ENCODE measurements at regions not wholly inside any gene's neighbourhood (a gene's known extent, or its start where the extent isn't known, plus 50 kb on each side); places are given as distances from the start of the nearest gene placed in this dataset.

GRCh38 chr3:167051421-167051820, 328.7 kb downstream of the ZBBX start:
- CTCF ChIA-PET: no interaction called here
- H3K9ac ChIP-seq (ENCODE audit: low read length): no peak overlapping the region
- no peaks in the 10 kb centered on the region for H3K4me1 ChIP-seq (ENCODE audit: insufficient read depth, low read length)
- TF ChIP-seq CTCF (conservative IDR thresholded peaks at IDR 0.05; ENCODE audit: low read depth, low read length): no peak
- no peak for TF ChIP-seq EZH2phosphoT487 (IDR thresholded peaks at IDR 0.05; ENCODE audit: borderline replicate concordance, low read length)
- no peak for TF ChIP-seq EZH2 (IDR thresholded peaks at IDR 0.05; ENCODE audit: low read length, unreplicated experiment)
- no peak overlapping the region for H3K27ac ChIP-seq (ENCODE audit: low read length)
- no peaks in the 10 kb centered on the region for H3K36me3 ChIP-seq (ENCODE audit: low read depth, low read length)
- no peaks in the 10 kb centered on the region for H3K9me2 ChIP-seq (replicated peaks; ENCODE audit: low read length)
- no peaks in the 10 kb centered on the region for H4K20me1 ChIP-seq (ENCODE audit: low read length)
- BruUV-seq (replicated peaks): no TSS peak
- no peak for DNase-seq
- POLR2A ChIA-PET (ENCODE audit: unreplicated experiment): no interaction called here
- H3K27me3 ChIP-seq (ENCODE audit: low read length): no peaks in the 10 kb centered on the region
- intact Hi-C loops (cut with micrococcal nuclease): no loop called here
- H3K9me3 ChIP-seq (ENCODE audit: low read length): no peaks in the 10 kb centered on the region
- ATAC-seq: no peak
- no peak overlapping the region for H2AFZ ChIP-seq (ENCODE audit: low read length)
- no peak overlapping the region for H3K4me3 ChIP-seq (ENCODE audit: low read length)
- H3F3A ChIP-seq (ENCODE audit: low read length, unreplicated experiment): no peaks in the 10 kb centered on the region
- no peak overlapping the region for H3K4me2 ChIP-seq (ENCODE audit: low read length)
- no peaks in the 10 kb centered on the region for H3K79me2 ChIP-seq (ENCODE audit: low read length)

DNA sequence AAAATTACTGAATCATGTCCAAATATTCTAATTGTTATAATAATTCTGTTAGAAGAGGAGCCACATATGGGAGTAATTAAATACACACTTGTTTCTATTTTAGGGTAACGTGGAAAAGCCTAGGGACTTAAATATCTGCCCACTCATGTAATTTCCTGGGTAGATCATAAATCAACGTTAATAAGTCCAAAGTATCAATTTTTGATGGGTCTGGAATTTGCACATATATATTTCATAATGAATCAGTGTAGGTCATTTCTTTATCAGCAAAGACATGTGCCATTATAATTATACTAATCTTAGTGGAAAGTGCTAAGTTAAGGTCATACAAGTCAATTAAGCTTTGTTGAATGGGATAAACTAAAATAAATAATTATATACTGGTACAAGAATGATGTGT, 346.2 kb downstream of the ZBBX start:
- Histone ChIP-seq H3K27me3 (ENCODE audit: low read length) (no peaks in the 10 kb centered on the region), H3K27ac (ENCODE audit: low read length) (no peak overlapping the region), H3K4me1 (ENCODE audit: insufficient read depth, low read length) (no peaks in the 10 kb centered on the region), H3K4me2 (ENCODE audit: low read length) (no peak overlapping the region), H2AFZ (ENCODE audit: low read length) (no peak overlapping the region), H3F3A (ENCODE audit: low read length, unreplicated experiment) (no peaks in the 10 kb centered on the region), H3K9me2 (replicated peaks; ENCODE audit: low read length) (no peaks in the 10 kb centered on the region), H3K9ac (ENCODE audit: low read length) (no peak overlapping the region), H4K20me1 (ENCODE audit: low read length) (no peaks in the 10 kb centered on the region), H3K79me2 (ENCODE audit: low read length) (no peaks in the 10 kb centered on the region), H3K9me3 (ENCODE audit: low read length) (no peaks in the 10 kb centered on the region), H3K36me3 (ENCODE audit: low read depth, low read length) (no peaks in the 10 kb centered on the region), H3K4me3 (ENCODE audit: low read length) (no peak overlapping the region)
- intact Hi-C loops (cut with micrococcal nuclease): loop anchor here (2.0 to 10.0 kb wide), 7 partner anchors 131 to 1779 kb away; no protein-coding TSS in a partner anchor
- ChIA-PET POLR2A (ENCODE audit: unreplicated experiment) (no interaction called here), CTCF (no interaction called here)
- TF ChIP-seq CTCF (conservative IDR thresholded peaks at IDR 0.05; ENCODE audit: low read depth, low read length) (no peak), EZH2phosphoT487 (IDR thresholded peaks at IDR 0.05; ENCODE audit: borderline replicate concordance, low read length) (no peak)
- DNase-seq (no peak), ATAC-seq (no peak)
- no TSS peak for BruUV-seq (replicated peaks)

DNA sequence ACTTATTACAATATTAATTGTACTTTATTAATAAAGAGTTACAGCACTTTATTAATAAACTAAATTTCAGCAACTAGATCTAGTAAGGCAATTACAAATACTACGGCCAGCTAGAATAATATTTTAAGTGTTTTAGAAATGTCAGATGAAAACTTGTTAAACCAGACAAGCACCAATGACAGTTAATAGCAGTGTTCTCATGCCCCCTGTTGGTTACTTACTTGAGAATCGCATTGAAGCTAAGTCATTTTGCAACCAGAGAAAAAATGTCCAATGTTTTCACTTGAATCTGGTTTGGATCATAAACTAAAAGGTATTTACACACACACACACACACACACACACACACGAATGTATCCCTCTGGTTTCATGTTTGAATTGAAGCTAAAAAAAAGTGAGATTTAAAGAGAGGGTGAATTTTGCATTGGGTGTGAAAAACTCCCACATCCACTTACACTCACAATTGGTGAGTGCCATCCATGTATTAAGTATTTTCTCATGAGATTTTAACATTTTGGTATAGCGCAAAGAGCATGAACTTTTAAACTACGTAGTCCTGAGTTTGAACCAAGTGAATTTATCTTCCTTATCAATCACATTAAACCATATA, 347.7 kb downstream of the ZBBX start:
- peak; percentile 73 for ATAC-seq
- POLR2A ChIA-PET (ENCODE audit: unreplicated experiment): interaction anchor here (0.6 kb wide), 1 partner anchor 539 kb away, joined by 5 read pairs; no protein-coding TSS in a partner anchor

More for the DNA sequence above, 347.7 kb downstream of the ZBBX start:
- no peaks in the 10 kb centered on the region for H3F3A ChIP-seq (ENCODE audit: low read length, unreplicated experiment)
- H3K4me1 ChIP-seq (ENCODE audit: insufficient read depth, low read length): no peaks in the 10 kb centered on the region
- TF ChIP-seq CTCF (conservative IDR thresholded peaks at IDR 0.05; ENCODE audit: low read depth, low read length) (peak; percentile 85), EZH2phosphoT487 (IDR thresholded peaks at IDR 0.05; ENCODE audit: borderline replicate concordance, low read length) (no peak), EZH2 (IDR thresholded peaks at IDR 0.05; ENCODE audit: low read length, unreplicated experiment) (no peak)
- no peaks in the 10 kb centered on the region for H3K27me3 ChIP-seq (ENCODE audit: low read length)
- CTCF ChIA-PET: interaction anchor here (0.5 to 1.3 kb wide), 12 partner anchors 66 to 1177 kb away, joined by 3 to 9 read pairs (median 4); no protein-coding TSS in a partner anchor
- no TSS peak for BruUV-seq (replicated peaks)
- H4K20me1 ChIP-seq (ENCODE audit: low read length): no peaks in the 10 kb centered on the region
- no peaks in the 10 kb centered on the region for H3K36me3 ChIP-seq (ENCODE audit: low read depth, low read length)
- H2AFZ ChIP-seq (ENCODE audit: low read length): peak overlapping the region; percentile 41
- no peak overlapping the region for H3K27ac ChIP-seq (ENCODE audit: low read length)
- DNase-seq: peak; percentile 83
- H3K79me2 ChIP-seq (ENCODE audit: low read length): no peaks in the 10 kb centered on the region
- H3K9me2 ChIP-seq (replicated peaks; ENCODE audit: low read length): no peaks in the 10 kb centered on the region
- no peaks in the 10 kb centered on the region for H3K9me3 ChIP-seq (ENCODE audit: low read length)
- H3K4me3 ChIP-seq (ENCODE audit: low read length): no peak overlapping the region
- no peak overlapping the region for H3K9ac ChIP-seq (ENCODE audit: low read length)
- intact Hi-C loops (cut with micrococcal nuclease): loop anchor here (1.0 to 10.0 kb wide), 9 partner anchors 119 to 1778 kb away; no protein-coding TSS in a partner anchor
- no peak overlapping the region for H3K4me2 ChIP-seq (ENCODE audit: low read length)
